Tibial nerve (tissue), 4 donors: ENCODE measurements at regions not wholly inside any gene's neighbourhood (a gene's known extent, or its start where the extent isn't known, plus 50 kb on each side); places are given as distances from the start of the nearest gene placed in this dataset.
"Not testable (repeated sequence)": the region's sequence is repeated elsewhere in the genome, so short reads cannot be mapped to it uniquely, and the experiment has no call there.

Experiments used
- DNase-seq, 2 donors: peaks; one replicate each; pipeline ENCODE4 v3.0.0-alpha.2; 2019; ENCODE audit warnings: low spot score in 2 of 2
- H3K27ac ChIP-seq, 4 donors: fragments of 200-600 bp; sonication (generic) in 3 of 4; one replicate each; pipeline ENCODE4 v1.5.1; 2017 to 2019; ENCODE audit warnings: mild to moderate bottlenecking in 1 of 4
- H3K27me3 ChIP-seq, 2 donors: fragments of 200-600 bp; sonication (generic) in 1 of 2; one replicate each; pipeline versions ENCODE4 v1.5.1 to v1.6.0; 2017 to 2019
- H3K36me3 ChIP-seq, 3 donors: fragments of 200-600 bp; sonication (generic); one replicate each; pipeline ENCODE4 v1.5.1; 2018 to 2019
- H3K4me1 ChIP-seq, 4 donors: fragments of 200-600 bp; sonication (generic) in 3 of 4; one replicate each; pipeline ENCODE4 v1.5.1; 2017 to 2019
- H3K4me3 ChIP-seq, 4 donors: fragments of 200-600 bp; sonication (generic) in 3 of 4; one replicate each; pipeline ENCODE4 v1.5.1; 2017 to 2019; ENCODE audit warnings: mild to moderate bottlenecking in 1 of 4, moderate library complexity in 1 of 4
- H3K9me3 ChIP-seq, 4 donors: fragments of 200-600 bp; sonication (generic) in 3 of 4; one replicate each; pipeline ENCODE4 v1.5.1; 2017 to 2019
- CTCF ChIP-seq, 5 experiments: fragments of 200-600 bp in 3 of 5; fragments of 450-650 bp in 2 of 5; sonication (generic) in 3 of 5; IDR thresholded peaks; one replicate each; pipeline ENCODE4 v1.5.1; 2016 to 2019; ENCODE audit warnings: antibody characterized with exemption in 5 of 5, mild to moderate bottlenecking in 3 of 5, moderate library complexity in 2 of 5
- EP300 ChIP-seq, 2 donors: sonication (generic); formaldehyde crosslinking; IDR thresholded peaks; one replicate each; pipeline ENCODE4 v1.6.1; 2017; ENCODE audit warnings: antibody characterized with exemption in 2 of 2, mild to moderate bottlenecking in 1 of 2
- POLR2A ChIP-seq, 2 donors: fragments of 450-650 bp; IDR thresholded peaks; one replicate each; pipeline ENCODE4 v1.6.1; 2017; ENCODE audit warnings: antibody characterized with exemption in 2 of 2, mild to moderate bottlenecking in 2 of 2, moderate library complexity in 2 of 2
- WGBS, 2 donors: methylation state at CpG; one replicate each; pipeline ENCODE4 v1.1.5; 2018; 5-methylcytosine and 5-hydroxymethylcytosine counted together

- H3K27ac ChIP-seq = no peak overlapping the region
- no peak overlapping the region for H3K4me3 ChIP-seq
- no peak for DNase-seq
- TF ChIP-seq EP300 (IDR thresholded peaks at IDR 0.05) (no peak), CTCF (IDR thresholded peaks at IDR 0.05) (no peak), POLR2A (IDR thresholded peaks at IDR 0.05) (no peak)
- no peaks in the 10 kb centered on the region for H3K36me3 ChIP-seq
- 67% methylated on average over 3 of the region's 3 CpGs for WGBS, 2 donors
- H3K4me1 ChIP-seq = no peaks in the 10 kb centered on the region
- H3K27me3 ChIP-seq = no peaks in the 10 kb centered on the region
- no peaks in the 10 kb centered on the region for H3K9me3 ChIP-seq
These were observed 151.0 kb downstream of the MREG start for GRCh38 chr2:215862351-215862771.

GRCh38 chr2:215861607-215862350, 151.6 kb downstream of the MREG start:
- H3K27me3 ChIP-seq = no peaks in the 10 kb centered on the region
- 74 to 79% methylated on average over 5 of the region's 5 CpGs for WGBS, 2 donors
- no peaks in the 10 kb centered on the region for H3K36me3 ChIP-seq
- H3K4me3 ChIP-seq = no peak overlapping the region
- no peaks in the 10 kb centered on the region for H3K9me3 ChIP-seq
- DNase-seq = no peak
- TF ChIP-seq CTCF (IDR thresholded peaks at IDR 0.05) (no peak), POLR2A (IDR thresholded peaks at IDR 0.05) (no peak), EP300 (IDR thresholded peaks at IDR 0.05) (no peak)
- H3K4me1 ChIP-seq = no peaks in the 10 kb centered on the region
- peak overlapping the region in 1 of 4 donors; percentile 42 for H3K27ac ChIP-seq

GRCh38 chr2:215856080-215856479, 157.3 kb downstream of the MREG start:
- DNase-seq = no peak
- Histone ChIP-seq H3K27ac (no peak overlapping the region), H3K4me3 (no peak overlapping the region), H3K36me3 (no peaks in the 10 kb centered on the region), H3K4me1 (peaks cover 0 to 4% (median 0%) of the 10 kb centered on the region in 4 donors), H3K9me3 (no peaks in the 10 kb centered on the region), H3K27me3 (no peaks in the 10 kb centered on the region)
- TF ChIP-seq POLR2A (IDR thresholded peaks at IDR 0.05) = no peak
- TF ChIP-seq CTCF (IDR thresholded peaks at IDR 0.05) = no peak
- TF ChIP-seq EP300 (IDR thresholded peaks at IDR 0.05) = no peak
- WGBS, 2 donors = 67 to 74% methylated on average over 2 of the region's 2 CpGs

GRCh38 chr2:215855308-215855707, 158.0 kb downstream of the MREG start:
- not testable (repeated sequence) for H3K4me3 ChIP-seq, H3K36me3 ChIP-seq, H3K27me3 ChIP-seq, H3K4me1 ChIP-seq, H3K9me3 ChIP-seq, DNase-seq, H3K27ac ChIP-seq
- WGBS, 2 donors = 88 to 100% methylated on average over 1 of the region's 1 CpG

- H3K27ac ChIP-seq = no peak overlapping the region
These were observed 159.3 kb downstream of the MREG start for GRCh38 chr2:215854008-215854407.

More at GRCh38 chr2:215854008-215854407, 159.3 kb downstream of the MREG start:
- TF ChIP-seq CTCF (IDR thresholded peaks at IDR 0.05) (no peak), POLR2A (IDR thresholded peaks at IDR 0.05) (no peak), EP300 (IDR thresholded peaks at IDR 0.05) (no peak)
- WGBS, 2 donors = 76 to 82% methylated on average over 2 of the region's 2 CpGs
- no peak for DNase-seq
- Histone ChIP-seq H3K4me1 (peaks cover 0 to 10% (median 2%) of the 10 kb centered on the region in 4 donors), H3K9me3 (no peaks in the 10 kb centered on the region), H3K4me3 (no peak overlapping the region), H3K36me3 (no peaks in the 10 kb centered on the region), H3K27me3 (no peaks in the 10 kb centered on the region)
